WTC11 (cell line): ENCODE measurements at regions not wholly inside any gene's neighbourhood (a gene's known extent, or its start where the extent isn't known, plus 50 kb on each side); places are given as distances from the start of the nearest gene placed in this dataset.

Experiments
- ATAC-seq: fragments of 200-7000 bp; cut with Tn5 transposase; 2 replicates; pipeline ENCODE4 v1.10.0; 2021; ENCODE audit warnings: mild to moderate bottlenecking, moderate library complexity
- CTCF ChIA-PET: fragments of 300-600 bp; sonication (Branson Sonifier 250); formaldehyde crosslinking; loops from one replicate; lab custom pipeline; 2021; ENCODE audit warnings: antibody characterized with exemption; lab: Charles Lee
- POLR2A ChIA-PET: fragments of 350-600 bp; sonication (Branson Sonifier 250); formaldehyde crosslinking; loops from one replicate; lab custom pipeline; 2021; ENCODE audit warnings: antibody characterized with exemption; lab: Charles Lee
- DNase-seq: peaks from one replicate; pipeline ENCODE4 v3.0.0; 2021; ENCODE audit warnings: low spot score
- H3K27ac Mint-ChIP-seq: 2 replicates; pipeline ENCODE4 v1.8.0; 2021; ENCODE audit warnings: mixed read lengths
- H3K27me3 Mint-ChIP-seq: 2 replicates; pipeline ENCODE4 v1.8.0; 2021; ENCODE audit warnings: low read depth, mild to moderate bottlenecking, moderate library complexity, mixed read lengths
- H3K36me3 Mint-ChIP-seq: 2 replicates; pipeline ENCODE4 v1.8.0; 2021; ENCODE audit warnings: mixed read lengths
- H3K4me1 Mint-ChIP-seq: 2 replicates; pipeline ENCODE4 v1.8.0; 2022; ENCODE audit warnings: mixed read lengths
- H3K4me3 Mint-ChIP-seq: 2 replicates; pipeline ENCODE4 v1.8.0; 2021; ENCODE audit warnings: mild to moderate bottlenecking, moderate library complexity, mixed read lengths
- H3K9me3 Mint-ChIP-seq: 2 replicates; pipeline ENCODE4 v1.8.0; 2021; ENCODE audit warnings: mixed read lengths
- CBFB ChIP-seq: sonication (generic); formaldehyde crosslinking; IDR thresholded peaks from 2 replicates; pipeline ENCODE4 v1.8.1; 2022; ENCODE audit warnings: mild to moderate bottlenecking, low read depth, missing genetic modification reagents
- NFATC4 ChIP-seq: fragments of 250-450 bp; sonication (Bioruptor Pico); IDR thresholded peaks from 2 replicates; pipeline ENCODE4 v1.9.0; 2021; ENCODE audit warnings: mild to moderate bottlenecking
- NFE2L1 ChIP-seq: sonication (generic); formaldehyde crosslinking; IDR thresholded peaks from 2 replicates; pipeline ENCODE4 v1.8.1; 2023; ENCODE audit warnings: missing genetic modification reagents
- NFYB ChIP-seq: sonication (generic); formaldehyde crosslinking; conservative IDR thresholded peaks from 2 replicates; pipeline ENCODE4 v1.8.0; 2022; ENCODE audit warnings: low read depth, missing genetic modification reagents
- NR1H2 ChIP-seq: sonication (generic); formaldehyde crosslinking; IDR thresholded peaks from 2 replicates; pipeline ENCODE4 v1.9.0; 2021; ENCODE audit warnings: mild to moderate bottlenecking, moderate library complexity, missing genetic modification reagents
- RORB ChIP-seq: fragments of 250-450 bp; sonication (Bioruptor Pico); IDR thresholded peaks from 2 replicates; pipeline ENCODE4 v1.9.0; 2021; ENCODE audit warnings: mild to moderate bottlenecking
- TEAD4 ChIP-seq: sonication (generic); formaldehyde crosslinking; IDR thresholded peaks from 2 replicates; pipeline ENCODE4 v1.8.0; 2022; ENCODE audit warnings: mild to moderate bottlenecking, missing genetic modification reagents
- ZNF317 ChIP-seq: sonication (generic); formaldehyde crosslinking; IDR thresholded peaks from 2 replicates; pipeline ENCODE4 v1.8.1; 2023; ENCODE audit warnings: low read depth, mild to moderate bottlenecking, moderate library complexity, missing genetic modification reagents, borderline replicate concordance
- ZNF416 ChIP-seq: fragments of 250-450 bp; sonication (Bioruptor Pico); IDR thresholded peaks from 2 replicates; pipeline ENCODE4 v1.9.0; 2021; ENCODE audit warnings: mild to moderate bottlenecking, inconsistent platforms
- TF ChIP-seq, protein P1 (sequence below): fragments of 250-450 bp; sonication (Bioruptor Pico); IDR thresholded peaks from 2 replicates; pipeline ENCODE4 v1.8.0; 2021; ENCODE audit warnings: mild to moderate bottlenecking
- TF ChIP-seq, protein P2 (sequence below): sonication (generic); formaldehyde crosslinking; IDR thresholded peaks from 2 replicates; pipeline ENCODE4 v1.8.1; 2022; ENCODE audit warnings: mild to moderate bottlenecking, moderate library complexity, missing genetic modification reagents
- TF ChIP-seq, protein P3 (sequence below): sonication (generic); formaldehyde crosslinking; IDR thresholded peaks from 2 replicates; pipeline ENCODE4 v1.8.0; 2023; ENCODE audit warnings: mild to moderate bottlenecking, missing genetic modification reagents
- TF ChIP-seq, protein P4 (sequence below): fragments of 250-450 bp; sonication (Bioruptor Pico); IDR thresholded peaks from 2 replicates; pipeline ENCODE4 v1.9.0; 2021; ENCODE audit warnings: mild to moderate bottlenecking
- TF ChIP-seq, protein P5 (sequence below): sonication (generic); formaldehyde crosslinking; conservative IDR thresholded peaks from 2 replicates; pipeline ENCODE4 v1.8.1; 2023; ENCODE audit warnings: mild to moderate bottlenecking, low read depth, missing genetic modification reagents, moderate library complexity
- TF ChIP-seq, protein P6 (sequence below): fragments of 250-450 bp; sonication (Bioruptor Pico); IDR thresholded peaks from 2 replicates; pipeline ENCODE4 v1.9.0; 2021; ENCODE audit warnings: moderate library complexity, mild to moderate bottlenecking, inconsistent platforms, borderline replicate concordance
- TF ChIP-seq, protein P7 (sequence below): fragments of 250-450 bp; sonication (Bioruptor Pico); conservative IDR thresholded peaks from 2 replicates; pipeline ENCODE4 v1.9.0; 2021; ENCODE audit warnings: mild to moderate bottlenecking

DNA sequence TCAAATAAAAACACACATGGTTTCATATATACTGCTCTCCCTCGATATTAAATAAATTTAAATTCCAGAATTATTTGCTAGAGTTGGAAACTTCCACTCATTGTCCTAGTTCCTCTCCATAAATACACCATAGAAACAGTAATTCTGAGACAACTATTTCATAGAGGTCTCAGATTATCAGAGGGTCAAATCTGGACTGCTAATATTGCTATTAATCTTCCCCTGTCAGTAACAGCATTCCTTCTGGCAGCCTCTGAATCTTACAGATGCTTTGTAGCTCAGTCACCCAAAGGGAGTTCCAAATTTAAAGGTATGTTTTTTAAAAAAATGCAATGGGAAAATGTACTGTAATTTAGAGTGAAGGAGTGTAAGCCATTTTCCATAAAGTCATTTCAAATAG lies 428.8 kb downstream of the PYDC2 start:
- H3K27me3 Mint-ChIP-seq = no peaks in the 10 kb centered on the region
- POLR2A ChIA-PET = no interaction called here
- no peak for ATAC-seq
- peaks cover 19% of the 10 kb centered on the region for H3K4me1 Mint-ChIP-seq
- CTCF ChIA-PET = no interaction called here
- no peaks in the 10 kb centered on the region for H3K36me3 Mint-ChIP-seq
- no peaks in the 10 kb centered on the region for H3K9me3 Mint-ChIP-seq
- TF ChIP-seq, protein P1, sequence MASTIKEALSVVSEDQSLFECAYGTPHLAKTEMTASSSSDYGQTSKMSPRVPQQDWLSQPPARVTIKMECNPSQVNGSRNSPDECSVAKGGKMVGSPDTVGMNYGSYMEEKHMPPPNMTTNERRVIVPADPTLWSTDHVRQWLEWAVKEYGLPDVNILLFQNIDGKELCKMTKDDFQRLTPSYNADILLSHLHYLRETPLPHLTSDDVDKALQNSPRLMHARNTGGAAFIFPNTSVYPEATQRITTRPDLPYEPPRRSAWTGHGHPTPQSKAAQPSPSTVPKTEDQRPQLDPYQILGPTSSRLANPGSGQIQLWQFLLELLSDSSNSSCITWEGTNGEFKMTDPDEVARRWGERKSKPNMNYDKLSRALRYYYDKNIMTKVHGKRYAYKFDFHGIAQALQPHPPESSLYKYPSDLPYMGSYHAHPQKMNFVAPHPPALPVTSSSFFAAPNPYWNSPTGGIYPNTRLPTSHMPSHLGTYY = no peak
- TF ChIP-seq ZNF317 (no peak), NR1H2 (CRISPR knock-in tag) (no peak), NFE2L1 (no peak), CBFB (CRISPR knock-in tag) (no peak), RORB (CRISPR knock-in tag) (no peak)
- TF ChIP-seq, protein P2, sequence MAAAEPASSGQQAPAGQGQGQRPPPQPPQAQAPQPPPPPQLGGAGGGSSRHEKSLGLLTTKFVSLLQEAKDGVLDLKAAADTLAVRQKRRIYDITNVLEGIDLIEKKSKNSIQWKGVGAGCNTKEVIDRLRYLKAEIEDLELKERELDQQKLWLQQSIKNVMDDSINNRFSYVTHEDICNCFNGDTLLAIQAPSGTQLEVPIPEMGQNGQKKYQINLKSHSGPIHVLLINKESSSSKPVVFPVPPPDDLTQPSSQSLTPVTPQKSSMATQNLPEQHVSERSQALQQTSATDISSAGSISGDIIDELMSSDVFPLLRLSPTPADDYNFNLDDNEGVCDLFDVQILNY (CRISPR knock-in tag) = no peak
- TF ChIP-seq, protein P3, sequence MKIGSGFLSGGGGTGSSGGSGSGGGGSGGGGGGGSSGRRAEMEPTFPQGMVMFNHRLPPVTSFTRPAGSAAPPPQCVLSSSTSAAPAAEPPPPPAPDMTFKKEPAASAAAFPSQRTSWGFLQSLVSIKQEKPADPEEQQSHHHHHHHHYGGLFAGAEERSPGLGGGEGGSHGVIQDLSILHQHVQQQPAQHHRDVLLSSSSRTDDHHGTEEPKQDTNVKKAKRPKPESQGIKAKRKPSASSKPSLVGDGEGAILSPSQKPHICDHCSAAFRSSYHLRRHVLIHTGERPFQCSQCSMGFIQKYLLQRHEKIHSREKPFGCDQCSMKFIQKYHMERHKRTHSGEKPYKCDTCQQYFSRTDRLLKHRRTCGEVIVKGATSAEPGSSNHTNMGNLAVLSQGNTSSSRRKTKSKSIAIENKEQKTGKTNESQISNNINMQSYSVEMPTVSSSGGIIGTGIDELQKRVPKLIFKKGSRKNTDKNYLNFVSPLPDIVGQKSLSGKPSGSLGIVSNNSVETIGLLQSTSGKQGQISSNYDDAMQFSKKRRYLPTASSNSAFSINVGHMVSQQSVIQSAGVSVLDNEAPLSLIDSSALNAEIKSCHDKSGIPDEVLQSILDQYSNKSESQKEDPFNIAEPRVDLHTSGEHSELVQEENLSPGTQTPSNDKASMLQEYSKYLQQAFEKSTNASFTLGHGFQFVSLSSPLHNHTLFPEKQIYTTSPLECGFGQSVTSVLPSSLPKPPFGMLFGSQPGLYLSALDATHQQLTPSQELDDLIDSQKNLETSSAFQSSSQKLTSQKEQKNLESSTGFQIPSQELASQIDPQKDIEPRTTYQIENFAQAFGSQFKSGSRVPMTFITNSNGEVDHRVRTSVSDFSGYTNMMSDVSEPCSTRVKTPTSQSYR = no peak
- TF ChIP-seq, protein P4, sequence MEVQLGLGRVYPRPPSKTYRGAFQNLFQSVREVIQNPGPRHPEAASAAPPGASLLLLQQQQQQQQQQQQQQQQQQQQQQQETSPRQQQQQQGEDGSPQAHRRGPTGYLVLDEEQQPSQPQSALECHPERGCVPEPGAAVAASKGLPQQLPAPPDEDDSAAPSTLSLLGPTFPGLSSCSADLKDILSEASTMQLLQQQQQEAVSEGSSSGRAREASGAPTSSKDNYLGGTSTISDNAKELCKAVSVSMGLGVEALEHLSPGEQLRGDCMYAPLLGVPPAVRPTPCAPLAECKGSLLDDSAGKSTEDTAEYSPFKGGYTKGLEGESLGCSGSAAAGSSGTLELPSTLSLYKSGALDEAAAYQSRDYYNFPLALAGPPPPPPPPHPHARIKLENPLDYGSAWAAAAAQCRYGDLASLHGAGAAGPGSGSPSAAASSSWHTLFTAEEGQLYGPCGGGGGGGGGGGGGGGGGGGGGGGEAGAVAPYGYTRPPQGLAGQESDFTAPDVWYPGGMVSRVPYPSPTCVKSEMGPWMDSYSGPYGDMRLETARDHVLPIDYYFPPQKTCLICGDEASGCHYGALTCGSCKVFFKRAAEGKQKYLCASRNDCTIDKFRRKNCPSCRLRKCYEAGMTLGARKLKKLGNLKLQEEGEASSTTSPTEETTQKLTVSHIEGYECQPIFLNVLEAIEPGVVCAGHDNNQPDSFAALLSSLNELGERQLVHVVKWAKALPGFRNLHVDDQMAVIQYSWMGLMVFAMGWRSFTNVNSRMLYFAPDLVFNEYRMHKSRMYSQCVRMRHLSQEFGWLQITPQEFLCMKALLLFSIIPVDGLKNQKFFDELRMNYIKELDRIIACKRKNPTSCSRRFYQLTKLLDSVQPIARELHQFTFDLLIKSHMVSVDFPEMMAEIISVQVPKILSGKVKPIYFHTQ (CRISPR knock-in tag) = no peak
- no peak for DNase-seq
- H3K4me3 Mint-ChIP-seq = no peak overlapping the region
- no peak overlapping the region for H3K27ac Mint-ChIP-seq

DNA sequence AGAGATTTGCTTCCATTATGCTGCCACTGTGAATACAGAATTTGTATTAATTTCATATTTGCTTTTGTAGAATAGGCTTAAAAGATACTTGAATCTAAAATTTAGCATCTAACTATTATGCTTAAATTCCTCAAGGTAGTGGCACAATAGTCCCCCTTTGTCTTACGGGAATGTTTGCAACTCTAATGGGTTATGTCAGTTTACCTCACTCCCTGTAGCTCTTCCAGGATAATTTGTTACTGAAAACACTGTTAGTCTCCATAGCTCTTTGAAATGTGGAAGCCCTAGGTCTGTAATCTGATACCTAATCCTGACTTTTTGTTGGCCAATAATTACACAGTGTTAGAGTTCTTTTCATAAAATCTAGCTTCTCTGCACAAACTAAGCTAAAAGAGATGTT lies 433.4 kb downstream of the PYDC2 start:
- H3K9me3 Mint-ChIP-seq = no peaks in the 10 kb centered on the region
- peaks cover 38% of the 10 kb centered on the region for H3K4me1 Mint-ChIP-seq
- no peaks in the 10 kb centered on the region for H3K27me3 Mint-ChIP-seq
- no peak for DNase-seq
- H3K36me3 Mint-ChIP-seq = no peaks in the 10 kb centered on the region
- H3K4me3 Mint-ChIP-seq = no peak overlapping the region
- ChIA-PET POLR2A (no interaction called here), CTCF (interaction anchor here (0.9 kb wide), 2 partner anchors 529 to 550 kb away, joined by 3 to 4 read pairs; no protein-coding TSS in a partner anchor)
- peak; percentile 81 for ATAC-seq
- no peak for TF ChIP-seq NFATC4
- TF ChIP-seq, all 79 proteins: peak for 0
- peak overlapping the region; percentile 39 for H3K27ac Mint-ChIP-seq

DNA sequence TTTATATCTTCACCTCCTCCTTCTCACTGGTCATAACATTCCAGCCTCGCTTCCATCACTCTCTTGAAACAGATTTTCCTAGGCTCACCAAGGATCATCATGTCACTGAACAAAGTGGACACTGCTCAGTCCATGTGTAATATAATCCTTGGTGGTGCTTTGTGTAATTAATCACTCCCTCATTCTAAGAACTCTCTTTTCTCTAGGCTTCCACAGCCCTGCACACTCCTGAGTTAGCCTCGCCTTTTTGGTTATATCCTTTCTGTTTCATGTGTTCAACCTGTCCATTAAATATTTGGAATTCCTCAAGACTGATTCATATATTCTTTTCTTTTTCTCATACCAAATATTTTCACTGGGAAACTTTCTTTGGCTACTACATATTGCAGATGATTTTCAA lies 440.8 kb downstream of the PYDC2 start:
- Mint-ChIP-seq H3K9me3 (no peaks in the 10 kb centered on the region), H3K4me1 (no peaks in the 10 kb centered on the region), H3K4me3 (no peak overlapping the region), H3K27me3 (no peaks in the 10 kb centered on the region; the same call in 1 of the 2 replicates), H3K36me3 (no peaks in the 10 kb centered on the region), H3K27ac (no peak overlapping the region)
- DNase-seq (no peak), ATAC-seq (no peak)
- ChIA-PET POLR2A (no interaction called here), CTCF (no interaction called here)
- TF ChIP-seq TEAD4 (CRISPR knock-in tag) = no peak
- no peak for TF ChIP-seq ZNF416 (CRISPR knock-in tag)
- TF ChIP-seq, protein P5, sequence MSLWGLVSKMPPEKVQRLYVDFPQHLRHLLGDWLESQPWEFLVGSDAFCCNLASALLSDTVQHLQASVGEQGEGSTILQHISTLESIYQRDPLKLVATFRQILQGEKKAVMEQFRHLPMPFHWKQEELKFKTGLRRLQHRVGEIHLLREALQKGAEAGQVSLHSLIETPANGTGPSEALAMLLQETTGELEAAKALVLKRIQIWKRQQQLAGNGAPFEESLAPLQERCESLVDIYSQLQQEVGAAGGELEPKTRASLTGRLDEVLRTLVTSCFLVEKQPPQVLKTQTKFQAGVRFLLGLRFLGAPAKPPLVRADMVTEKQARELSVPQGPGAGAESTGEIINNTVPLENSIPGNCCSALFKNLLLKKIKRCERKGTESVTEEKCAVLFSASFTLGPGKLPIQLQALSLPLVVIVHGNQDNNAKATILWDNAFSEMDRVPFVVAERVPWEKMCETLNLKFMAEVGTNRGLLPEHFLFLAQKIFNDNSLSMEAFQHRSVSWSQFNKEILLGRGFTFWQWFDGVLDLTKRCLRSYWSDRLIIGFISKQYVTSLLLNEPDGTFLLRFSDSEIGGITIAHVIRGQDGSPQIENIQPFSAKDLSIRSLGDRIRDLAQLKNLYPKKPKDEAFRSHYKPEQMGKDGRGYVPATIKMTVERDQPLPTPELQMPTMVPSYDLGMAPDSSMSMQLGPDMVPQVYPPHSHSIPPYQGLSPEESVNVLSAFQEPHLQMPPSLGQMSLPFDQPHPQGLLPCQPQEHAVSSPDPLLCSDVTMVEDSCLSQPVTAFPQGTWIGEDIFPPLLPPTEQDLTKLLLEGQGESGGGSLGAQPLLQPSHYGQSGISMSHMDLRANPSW (CRISPR knock-in tag) = no peak
- TF ChIP-seq, protein P6, sequence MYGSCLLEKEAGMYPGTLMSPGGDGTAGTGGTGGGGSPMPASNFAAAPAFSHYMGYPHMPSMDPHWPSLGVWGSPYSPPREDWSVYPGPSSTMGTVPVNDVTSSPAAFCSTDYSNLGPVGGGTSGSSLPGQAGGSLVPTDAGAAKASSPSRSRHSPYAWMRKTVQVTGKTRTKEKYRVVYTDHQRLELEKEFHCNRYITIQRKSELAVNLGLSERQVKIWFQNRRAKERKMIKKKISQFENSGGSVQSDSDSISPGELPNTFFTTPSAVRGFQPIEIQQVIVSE (CRISPR knock-in tag) = no peak
- no peak for TF ChIP-seq NFATC4
- TF ChIP-seq CBFB (CRISPR knock-in tag) = no peak
- TF ChIP-seq, protein P7, sequence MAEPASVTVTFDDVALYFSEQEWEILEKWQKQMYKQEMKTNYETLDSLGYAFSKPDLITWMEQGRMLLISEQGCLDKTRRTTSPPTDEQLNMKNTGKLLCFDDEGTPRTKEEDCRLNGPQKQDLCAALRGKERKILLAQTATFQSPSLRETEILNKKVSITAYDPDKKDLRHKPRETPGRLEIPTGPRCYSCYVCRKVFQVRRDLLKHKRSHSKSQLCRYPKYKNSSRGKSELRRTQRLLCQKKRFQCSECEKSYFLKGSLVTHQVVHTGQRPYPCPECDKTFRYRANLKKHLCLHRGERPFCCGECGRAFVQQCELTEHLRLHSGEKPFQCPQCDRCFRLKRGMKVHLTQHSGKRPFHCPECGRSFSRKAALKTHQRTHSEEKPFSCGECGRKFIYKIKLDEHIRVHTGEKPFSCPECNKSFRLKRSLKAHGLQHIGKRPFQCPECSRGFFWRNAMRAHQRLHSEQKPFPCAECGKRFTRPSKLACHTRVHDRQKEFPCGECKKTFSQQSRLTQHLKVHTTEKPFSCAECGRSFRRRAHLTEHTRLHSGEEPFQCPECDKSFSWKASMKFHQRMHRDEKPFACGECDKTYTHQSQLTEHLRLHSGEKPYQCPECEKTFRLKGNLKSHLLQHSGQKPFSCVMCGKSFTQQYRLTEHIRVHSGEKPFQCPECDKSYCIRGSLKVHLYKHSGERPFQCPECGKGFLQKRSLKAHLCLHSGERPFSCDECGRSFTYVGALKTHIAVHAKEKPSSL (CRISPR knock-in tag) = no peak
- no peak for TF ChIP-seq NFYB (CRISPR knock-in tag)
- TF ChIP-seq, protein P2 (CRISPR knock-in tag) = no peak
